ENCODE measurements at regions not wholly inside any gene's neighbourhood (a gene's known extent, or its start where the extent isn't known, plus 50 kb on each side); places are given as distances from the start of the nearest gene placed in this dataset.
"Not testable (repeated sequence)": the region's sequence is repeated elsewhere in the genome, so short reads cannot be mapped to it uniquely, and the experiment has no call there.

DNA sequence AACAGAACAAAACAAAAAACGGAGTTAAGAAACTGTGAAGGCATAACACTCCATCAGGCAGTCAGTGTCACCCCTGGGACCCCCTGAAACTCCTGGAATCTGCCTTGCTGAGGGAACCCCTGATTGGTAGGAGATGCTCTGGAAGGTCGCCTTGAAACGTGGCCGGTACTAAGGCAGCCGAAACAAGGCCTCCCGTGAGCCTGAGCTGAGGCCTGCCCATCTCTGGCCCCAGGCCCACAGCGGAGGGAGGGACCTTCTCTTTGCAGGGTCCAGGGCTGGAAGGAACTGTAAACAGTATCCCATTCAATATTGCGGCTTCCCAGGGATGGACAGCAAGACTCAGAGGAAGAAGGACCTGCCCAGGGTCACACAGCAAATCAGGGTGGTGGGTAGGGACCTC lies 155.7 kb downstream of the INHBB start:
- DNase-seq = no peak

DNA sequence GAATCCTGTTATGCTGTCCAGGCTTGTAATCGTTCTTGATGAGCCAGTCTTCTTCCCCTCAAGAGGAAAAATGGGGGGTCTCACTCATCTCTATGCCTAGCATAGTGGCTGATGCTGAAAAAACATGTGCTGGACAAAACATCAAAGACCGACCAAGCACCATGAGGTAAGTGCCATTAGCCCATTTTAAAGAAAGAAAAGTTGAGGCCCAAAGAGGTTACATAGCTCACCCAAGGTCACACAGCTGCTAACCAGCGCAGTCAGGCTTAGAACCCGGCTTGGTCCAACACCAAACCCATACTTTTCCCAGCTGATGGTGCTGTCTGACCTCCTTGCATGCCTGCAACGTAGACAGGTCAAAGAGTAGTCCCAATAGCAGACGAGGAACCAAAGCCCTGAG lies 156.4 kb downstream of the INHBB start:
- DNase-seq = no peak

DNA sequence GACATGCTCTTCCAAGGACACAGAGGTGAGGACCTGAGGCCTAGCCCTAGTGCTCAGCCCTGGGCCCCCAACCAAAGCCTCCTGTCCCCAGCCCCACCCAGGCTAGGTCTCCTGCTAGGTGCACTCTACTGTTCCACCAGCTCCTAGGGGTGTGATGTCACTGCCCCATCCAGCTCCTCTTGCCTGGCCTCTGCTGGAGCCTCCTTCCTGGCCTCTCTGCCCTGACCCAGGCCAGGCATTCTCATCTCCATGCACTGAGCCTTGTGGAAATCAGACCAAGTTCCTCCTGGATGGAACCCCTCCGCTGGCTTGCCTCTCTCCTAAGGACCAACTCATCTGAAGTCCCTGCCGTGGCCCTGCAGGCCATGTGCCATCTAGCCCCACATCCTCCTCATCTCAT lies 156.8 kb downstream of the INHBB start:
- no peak for DNase-seq

DNA sequence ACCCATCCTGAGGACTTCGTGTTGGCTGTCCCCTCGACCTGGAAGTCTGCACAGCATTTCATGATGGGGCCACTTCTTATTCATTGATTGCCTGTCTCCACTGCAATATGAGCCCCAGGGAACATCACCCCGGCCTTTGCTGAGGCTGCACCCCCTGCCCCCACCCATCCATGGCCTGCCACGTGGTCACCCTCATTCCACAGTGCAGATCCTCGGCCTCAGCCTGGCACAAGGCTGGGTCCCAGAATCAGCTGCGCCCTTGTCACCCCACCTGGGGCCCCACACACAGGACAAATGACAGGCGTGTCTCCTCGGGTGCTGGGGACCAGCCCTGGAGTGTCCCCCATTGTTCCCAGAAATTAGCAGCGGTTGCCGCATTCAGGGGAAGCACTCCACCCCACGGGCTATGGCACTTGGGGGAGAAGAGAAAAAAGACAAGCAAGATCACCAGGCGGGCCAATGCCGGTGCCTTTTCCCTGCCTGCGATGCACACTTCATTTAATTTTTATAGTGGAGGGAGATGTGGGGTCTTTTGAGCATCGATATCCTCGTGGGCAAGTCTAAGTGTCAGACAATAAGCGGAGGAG lies 157.4 kb downstream of the INHBB start:
- DNase-seq = no peak

DNA sequence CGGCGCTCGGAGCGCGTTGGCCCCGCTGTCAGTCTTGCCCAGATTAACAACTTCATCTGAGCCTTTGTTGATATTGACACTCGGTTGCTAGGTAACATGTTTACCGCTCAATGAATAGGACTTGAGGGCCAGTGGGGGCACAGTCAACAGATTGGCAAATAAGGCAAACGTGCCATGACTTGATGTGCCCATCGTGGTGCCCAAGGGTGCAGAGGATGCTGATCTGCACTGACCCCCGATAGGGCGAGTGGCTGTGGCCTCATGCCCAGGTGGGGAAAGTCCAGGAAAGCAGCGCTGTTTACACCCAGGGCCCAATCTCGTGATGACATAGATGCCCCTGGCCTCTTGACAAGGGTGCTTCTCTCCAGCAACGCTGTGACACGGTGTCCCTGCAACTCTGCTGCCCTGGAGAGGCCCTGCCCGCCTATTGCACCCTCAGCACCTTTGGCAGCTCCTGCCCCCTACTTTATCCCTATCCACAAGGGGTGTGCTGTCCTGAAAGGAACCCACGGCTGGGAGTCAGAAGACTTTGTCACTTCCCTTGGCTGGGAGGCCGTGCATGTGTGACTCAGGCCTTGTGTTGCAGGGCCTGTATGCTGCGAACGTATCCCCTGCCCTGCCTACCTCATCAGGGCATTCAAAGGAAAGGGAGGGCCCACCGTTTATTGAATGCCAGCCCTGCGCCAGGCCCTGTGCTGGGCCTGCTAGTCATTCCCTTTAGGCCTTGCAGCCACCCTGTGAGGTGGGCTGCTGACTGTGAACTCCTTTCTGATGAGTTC lies 158.0 kb downstream of the INHBB start:
- DNase-seq = no peak

DNA sequence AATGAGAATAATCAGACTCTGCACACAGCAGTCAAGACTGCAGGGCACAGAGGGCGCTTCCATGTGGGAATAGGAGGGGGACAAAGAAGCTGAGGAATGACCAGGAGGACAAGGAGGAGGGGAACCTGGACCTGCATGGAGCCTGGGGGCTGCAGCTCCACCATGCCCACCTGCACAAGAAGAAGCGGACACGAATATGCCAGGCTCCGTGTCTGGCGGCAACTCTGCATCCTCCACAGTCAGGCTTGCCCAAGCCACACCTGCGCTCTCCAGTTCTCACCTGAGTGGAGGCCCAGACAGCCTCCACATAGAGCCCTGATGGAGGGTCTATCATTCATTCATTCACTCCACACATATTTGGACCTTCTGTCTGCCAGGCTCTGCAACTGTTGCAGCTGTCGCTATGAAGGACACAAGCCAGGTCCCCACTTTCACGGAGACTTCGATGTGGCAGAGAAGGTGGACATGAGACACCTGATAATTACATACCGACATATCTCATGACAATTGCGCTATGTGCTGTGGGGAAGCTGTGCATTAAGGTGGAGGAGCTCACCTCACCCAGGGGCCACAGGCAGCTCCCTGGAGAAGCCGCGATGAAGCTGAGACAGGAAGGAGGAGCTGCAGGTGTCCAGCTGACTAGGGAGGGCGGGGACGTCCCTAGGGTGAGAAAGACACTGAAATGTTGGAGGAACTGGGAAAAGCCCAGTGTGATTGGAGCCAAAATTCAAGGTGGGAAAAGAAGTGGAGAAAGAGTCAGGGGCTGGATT lies 159.2 kb downstream of the INHBB start:
- no peak for DNase-seq

DNA sequence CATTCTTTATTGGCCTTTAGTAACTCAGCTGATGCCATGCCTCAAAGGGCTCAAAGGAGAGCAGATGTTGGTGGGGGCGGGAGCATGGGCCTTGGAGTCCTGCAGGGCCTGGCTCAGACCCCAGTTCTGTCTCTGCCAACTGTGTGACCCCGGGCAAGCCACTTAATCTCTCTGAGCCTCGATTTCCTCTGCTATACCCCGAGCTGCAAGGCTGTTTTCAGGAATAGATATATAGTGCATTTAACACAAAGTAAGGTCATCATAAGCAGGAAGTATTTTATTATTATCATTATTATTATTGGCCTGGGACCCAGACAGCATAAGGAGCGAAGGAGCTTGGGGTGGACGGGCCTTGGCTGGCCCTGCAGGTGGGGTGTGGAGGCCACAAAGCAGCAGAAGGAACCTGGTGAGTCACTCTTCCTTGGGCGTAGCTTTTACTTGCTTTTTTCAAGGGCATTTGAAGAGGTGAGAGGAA lies 162.7 kb downstream of the INHBB start:
- DNase-seq = no peak

DNA sequence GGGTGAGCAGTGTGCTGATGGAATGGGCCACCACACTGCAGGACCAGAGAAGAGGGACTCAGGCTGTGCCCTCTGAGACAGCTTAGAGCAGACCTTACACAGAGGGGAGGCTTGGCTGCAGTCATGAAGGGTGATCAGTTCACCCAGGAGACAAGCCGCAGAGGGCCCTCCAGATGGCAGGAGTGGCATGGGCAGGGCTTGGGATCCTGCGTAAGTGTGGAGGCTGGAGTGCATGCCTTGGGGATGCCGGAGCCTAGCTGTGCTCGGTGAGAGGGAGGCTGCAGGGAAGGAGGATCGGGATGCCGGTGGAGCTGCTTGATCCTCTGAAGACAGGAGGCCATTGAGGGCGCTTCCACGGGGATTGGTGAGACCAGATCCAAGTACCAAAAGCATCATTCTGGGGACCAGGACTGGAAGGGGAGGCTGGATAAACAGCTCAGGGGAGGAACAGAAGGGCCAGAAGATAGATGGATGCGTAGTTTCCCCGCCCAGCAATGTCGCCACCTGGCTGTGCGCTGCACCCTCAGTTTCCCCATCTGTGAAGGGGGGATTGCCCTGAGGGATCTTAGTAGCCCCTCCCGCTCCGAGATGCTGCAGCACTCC lies 163.4 kb downstream of the INHBB start:
- no peak for DNase-seq

DNA sequence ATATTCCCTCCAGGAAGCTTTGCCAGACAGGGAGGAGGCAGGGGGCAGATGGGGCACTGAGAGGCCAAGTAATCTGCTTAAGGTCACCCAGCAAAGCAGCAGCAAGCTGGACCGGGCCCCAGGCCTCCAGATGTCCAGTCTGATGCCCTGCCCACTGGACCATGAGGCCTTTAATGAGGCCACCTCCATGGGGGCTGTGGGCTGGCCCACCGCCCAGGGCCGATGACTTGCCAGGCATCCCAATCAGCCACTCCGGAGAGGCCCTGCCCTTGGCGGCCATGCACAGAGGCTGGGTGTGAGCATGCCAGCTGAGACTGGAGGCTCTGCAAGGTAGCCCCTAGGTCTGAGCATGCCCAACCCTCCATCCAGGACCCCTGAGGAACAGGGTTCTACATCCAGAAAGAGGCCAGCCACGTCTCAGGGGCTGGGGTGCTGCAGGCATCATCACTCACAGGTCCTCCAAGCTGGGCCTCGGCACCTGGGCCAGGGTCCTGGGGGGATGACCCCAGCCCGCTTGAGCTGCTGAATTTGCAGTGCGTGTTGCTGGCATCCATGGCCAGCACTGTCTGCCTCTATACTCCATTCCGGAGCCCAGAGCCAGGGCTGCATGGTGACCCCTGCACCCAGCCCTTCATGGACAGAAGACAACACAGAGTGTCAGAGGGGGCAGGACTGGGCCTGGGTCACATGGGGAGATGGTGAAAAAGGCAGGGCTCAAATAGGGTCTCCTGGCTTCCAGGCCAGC lies 164.2 kb downstream of the INHBB start:
- DNase-seq = no peak

DNA sequence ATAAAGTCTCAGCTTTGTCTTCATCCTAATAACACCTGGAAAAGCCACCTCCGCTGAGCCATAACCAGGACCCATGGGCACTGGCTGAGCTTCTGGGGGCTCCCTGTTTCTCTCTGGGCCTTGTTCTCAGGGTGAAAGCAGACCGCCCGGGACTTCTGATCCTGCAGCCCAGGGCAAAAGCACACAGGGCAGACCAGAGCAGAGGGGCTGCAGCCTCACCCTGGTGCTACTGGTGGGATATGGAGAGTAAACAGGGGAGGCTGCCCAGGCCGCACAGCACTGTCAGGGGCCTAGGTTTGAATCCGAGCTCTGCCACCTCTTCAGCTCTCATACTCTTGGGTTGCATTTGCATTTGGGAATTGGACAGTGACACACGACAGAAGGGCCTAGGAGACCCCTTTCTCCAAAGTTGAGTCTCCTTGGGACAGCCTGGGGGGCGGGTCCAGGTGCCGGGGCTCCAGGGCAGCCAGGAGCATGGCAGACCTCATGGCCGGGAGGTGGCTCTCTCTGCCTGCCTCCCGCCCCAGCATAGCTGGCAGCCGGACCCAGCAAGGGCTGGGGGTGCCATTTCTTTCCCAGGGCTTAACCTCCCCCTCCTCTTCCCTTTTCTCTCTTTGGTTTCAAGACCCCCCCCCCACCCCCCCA lies 164.9 kb downstream of the INHBB start:
- no peak for DNase-seq

DNA sequence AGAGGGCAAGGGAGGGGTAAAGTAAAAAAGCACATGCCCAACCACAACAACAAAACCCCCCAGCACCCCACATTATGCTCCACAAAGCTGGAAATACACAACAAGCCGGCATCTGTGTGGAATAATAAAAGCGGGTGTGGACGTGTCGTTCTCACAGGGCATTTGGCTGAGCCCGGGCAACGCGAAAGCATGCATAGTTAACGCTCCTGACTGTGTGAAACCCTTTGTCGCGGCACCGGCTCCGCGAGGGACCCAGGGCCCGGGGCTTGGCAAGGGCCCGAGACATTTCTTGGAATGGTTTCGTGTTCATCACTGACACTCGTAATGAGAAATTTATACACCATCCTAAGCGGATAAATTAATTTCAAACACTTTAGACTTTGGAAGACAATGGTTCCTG lies 165.6 kb downstream of the INHBB start:
- no peak for DNase-seq

DNA sequence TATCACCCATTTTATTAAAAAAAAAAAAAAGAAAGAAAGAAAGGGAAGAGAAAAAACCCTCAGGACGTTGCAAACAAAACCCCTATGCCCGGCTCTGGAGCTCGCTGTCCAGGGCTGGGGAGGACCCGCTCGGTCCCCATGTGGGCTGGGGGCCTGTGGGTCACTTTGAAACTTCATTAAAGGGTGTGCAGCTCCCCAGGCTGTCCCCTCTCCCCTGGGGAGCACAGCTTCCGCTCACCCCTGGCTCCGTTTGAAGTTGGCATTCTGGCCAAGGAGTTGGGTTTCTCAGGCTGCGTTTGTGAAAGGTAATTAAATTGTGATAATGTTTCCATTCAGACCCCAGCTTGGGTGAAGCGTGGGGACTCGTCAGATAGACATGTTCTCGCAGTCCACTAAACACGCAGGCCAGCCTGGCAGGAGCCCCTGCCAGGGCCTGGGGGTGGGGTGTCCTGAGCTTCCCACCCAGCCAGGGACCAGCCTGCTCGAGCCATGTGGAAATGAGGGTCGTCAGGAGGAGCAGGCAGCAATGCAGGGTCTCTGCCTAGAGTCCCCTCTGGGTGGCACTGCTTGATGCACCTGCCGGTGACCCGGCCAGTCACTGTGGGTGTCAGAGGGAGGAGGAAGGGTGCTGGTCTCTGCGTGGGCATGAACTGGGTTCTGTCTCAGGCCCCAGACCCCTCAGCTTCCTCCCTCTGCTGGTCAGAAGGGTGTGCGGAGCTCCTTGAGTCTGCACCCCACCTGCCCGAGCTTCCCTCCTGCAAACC lies 166.2 kb downstream of the INHBB start:
- no peak for DNase-seq

DNA sequence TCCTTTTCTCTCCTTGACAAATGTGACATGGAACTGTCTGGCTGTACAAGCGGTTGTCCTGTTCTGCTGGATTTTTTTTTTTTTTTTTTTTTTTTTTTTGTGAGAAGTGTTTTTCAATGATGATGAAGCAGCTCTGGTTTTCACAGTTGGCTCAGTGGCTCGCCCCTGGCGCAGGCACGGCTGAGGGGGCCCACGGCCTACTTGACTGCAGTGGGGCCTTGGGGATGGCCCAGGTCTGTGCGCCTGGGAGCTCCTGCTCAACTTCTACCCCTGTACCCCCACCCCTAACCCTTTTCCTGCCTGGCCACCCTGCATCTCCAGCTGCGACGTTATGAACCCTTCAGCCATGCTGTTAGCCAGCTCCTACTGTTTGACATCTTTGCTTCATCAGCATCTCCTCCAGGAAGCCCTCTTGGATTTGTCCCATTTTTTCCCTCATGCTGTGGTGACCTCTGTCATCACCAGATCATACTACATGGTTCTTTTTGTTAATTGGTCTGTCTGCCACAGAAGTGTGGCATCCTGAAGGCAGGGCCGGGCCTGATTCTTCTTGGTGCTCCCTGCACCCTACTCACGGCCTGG lies 167.9 kb downstream of the INHBB start:
- no peak for DNase-seq

DNA sequence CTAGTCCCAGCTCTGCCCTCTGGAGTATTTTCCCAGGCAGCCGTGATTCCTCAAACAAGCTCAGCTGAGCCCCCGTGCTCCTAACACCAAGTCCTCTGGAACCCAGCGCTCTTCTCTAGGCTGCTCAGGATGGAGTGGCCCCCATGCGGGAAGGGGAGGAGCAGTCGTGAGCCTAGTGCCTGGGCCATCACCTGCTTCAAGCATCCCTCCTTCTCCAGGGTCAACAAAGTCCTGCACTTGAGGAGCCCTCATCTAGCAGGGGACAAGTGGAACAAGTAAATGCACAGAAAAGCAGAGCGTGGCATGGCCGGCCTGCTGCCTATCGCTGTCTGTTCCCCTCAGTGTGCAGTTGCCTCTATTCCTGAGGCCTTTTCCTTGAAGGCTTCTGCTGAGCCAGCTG lies 168.6 kb downstream of the INHBB start:
- DNase-seq = no peak

DNA sequence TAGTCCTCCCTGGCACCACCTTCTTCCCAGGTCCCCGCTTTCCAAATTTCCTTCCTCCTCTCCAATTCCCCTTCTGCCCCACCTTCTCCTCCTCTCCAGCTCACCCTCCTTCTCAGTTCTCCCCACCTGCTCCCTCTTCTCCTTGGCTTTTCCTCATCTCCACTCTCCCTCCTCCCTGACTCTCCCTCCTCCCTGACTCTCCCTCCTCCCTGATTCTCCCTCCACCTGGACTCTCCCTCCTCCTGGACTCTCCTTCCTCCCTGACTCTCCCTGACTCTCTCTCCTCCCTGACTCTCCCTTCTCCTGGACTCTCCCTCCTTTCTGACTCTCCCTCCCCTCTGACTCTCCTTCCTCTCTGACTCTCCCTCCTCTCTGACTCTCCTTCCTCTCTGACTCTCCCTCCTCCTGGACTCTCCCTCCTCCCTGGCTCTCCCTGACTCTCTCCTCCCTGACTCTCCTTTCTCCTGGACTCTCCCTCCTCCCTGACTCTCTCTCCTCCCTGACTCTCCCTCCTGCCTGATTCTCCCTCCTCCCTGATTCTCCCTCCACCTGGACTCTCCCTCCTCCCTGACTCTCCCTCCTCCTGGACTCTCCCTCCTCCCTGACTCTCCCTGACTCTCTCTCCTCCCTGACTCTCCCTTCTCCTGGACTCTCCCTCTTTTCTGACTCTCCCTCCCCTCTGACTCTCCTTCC lies 169.3 kb downstream of the INHBB start:
- DNase-seq = not testable (repeated sequence)

DNA sequence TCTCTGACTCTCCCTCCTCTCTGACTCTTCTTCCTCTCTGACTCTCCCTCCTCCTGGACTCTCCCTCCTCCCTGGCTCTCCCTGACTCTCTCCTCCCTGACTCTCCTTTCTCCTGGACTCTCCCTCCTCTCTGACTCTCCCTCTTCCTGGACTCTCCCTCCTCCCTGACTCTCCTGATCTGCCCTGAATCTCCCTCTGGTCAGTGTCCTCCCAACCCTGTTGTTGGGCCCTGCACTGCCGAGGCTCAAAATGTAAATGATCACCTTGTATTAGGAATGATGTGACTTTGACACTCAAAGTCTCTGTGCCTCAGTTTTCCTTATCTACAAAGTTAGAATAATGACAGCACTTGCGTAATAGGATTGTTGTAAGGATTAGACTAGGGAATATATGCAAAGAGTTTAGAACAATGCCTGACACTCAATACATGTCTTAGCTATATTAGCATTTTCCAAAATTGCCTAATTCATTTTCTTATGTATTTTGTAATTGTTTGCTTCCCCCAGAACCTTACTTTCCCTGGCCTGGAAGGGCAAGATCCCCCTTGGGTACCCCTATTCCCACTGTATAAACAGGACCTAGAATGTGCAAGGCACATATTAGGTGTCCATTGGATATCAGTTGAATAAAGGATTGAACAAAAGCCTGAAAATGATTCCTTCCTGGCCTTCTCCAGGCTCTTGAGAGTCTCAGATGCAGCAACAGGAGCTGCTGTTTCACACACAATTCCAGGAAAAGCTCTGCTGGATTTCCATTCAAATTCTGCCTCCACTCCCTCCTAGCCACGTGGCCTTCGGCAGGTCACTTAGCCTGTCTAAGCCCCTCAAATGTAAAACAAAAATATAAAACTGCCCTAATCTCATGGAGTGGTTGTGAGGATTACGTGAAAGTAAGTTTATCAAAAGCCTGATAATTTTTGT lies 170.1 kb downstream of the INHBB start:
- no peak for DNase-seq

DNA sequence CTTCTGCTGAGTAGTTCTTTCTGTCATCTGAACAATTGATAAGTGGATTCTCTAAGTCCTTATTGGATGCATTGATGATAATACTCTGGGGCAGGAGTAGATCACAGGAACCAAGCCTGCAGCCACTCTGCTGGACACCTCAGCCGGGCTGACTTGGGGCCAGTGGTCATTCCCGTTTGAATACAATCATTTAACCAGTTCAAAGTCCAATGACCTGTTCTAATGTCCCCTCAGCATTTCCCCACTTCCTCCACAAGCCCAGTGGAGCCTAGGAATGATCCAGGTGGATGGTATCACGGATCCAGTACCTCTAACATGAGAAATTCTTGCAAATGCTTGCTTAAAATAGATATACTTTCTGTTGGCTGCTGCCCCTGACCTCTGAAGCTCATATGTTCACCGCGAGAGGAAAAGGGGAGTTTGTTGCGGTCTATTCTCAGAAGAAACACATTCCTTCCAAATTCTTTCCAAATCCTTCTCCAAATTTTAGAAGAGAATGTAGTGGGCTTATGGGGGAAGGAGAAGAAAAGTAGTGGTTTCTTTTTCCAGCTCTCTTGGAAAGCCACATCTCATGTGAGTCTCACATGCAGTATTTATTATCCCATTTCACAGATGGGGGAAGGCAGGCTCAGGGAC lies 170.9 kb downstream of the INHBB start:
- DNase-seq = no peak

DNA sequence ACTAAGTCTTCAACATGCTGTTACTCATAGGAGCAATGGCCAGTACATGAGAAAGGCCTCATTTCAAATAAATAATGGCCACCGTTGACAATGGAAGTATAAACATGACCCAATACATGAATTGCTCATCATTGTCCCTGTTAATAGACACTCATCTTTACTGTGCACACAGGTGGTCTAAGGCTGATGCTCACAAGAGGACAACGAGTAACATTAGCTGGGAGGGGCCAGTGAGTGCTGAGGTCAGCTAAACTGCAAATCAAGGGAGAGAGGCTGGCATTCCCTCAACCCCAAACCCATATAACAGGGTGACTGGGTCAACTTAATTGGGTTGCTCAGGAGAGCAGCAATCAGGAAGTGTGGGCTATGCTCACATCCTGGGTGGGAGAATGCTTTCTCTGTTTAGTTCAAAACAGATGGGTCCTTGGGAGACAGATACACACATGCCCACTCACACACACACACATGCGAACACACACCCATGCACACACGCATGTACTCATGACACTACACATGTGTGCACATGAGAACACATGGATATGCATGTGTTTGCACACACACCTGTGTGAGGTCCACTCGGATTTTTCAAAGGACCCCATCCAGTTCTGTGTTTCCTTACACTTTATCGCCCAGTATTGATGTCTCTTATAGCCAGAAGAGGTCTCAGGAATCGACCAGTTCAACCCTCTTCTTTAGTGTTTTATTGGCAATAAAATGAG lies 172.0 kb downstream of the INHBB start:
- no peak for DNase-seq
